HS-5 (cell line): ENCODE measurements at regions not wholly inside any gene's neighbourhood (a gene's known extent, or its start where the extent isn't known, plus 50 kb on each side); places are given as distances from the start of the nearest gene placed in this dataset.

Experiments
- DNase-seq: peaks from one replicate; pipeline ENCODE4 v3.0.0-alpha.2; 2012; ENCODE audit warnings: low read depth

- DNase-seq = no peak
These were observed 550.3 kb upstream of the TNP1 start for GRCh38 chr2:217409949-217410680.

- DNase-seq = no peak
These were observed 547.5 kb upstream of the TNP1 start for GRCh38 chr2:217407362-217407761.

GRCh38 chr2:217404236-217404760 is 544.4 kb upstream of the TNP1 start:
- DNase-seq = no peak

GRCh38 chr2:217402761-217403383 is 543.0 kb upstream of the TNP1 start:
- DNase-seq = no peak

DNA sequence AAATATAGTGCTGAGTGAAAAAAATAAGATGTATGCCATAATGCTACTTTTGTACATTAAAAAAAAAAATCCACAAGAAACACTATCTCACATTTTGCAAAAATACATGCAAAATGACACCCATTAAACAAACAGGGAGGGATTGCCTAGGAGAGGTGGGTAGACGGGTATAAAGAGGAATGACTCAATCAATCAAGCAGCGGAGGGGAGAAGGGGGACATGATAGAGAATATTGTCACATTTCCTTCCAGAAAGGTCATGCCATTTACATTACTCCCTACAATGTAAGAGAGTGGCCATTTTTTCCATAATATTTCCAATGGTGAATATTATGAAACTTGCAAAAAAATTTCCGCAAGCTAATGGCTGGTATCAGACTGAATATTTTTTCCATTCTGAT is 542.3 kb upstream of the TNP1 start:
- no peak for DNase-seq

DNA sequence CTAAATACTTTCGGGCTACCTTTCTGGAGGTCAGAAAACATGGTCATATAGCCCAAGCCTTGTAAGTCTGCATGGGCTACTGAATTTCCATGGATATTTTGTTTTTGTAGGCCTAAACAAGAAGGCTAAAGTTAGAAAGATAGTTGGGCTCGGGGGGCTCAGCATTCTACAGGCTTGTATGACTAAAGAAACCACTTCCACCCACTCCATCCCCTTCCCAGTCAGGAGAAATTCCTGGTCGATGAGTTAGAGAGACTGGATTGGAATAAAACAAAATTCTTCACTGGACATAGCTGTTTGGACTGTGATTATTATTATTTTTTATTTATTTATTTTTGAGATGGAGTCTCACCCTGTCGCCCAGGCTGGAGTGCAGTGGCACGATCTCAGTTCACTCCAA is 539.4 kb upstream of the TNP1 start:
- no peak for DNase-seq

- DNase-seq = no peak
These were observed 539.0 kb upstream of the TNP1 start for GRCh38 chr2:217398860-217399259.

GRCh38 chr2:217398101-217398500 is 538.2 kb upstream of the TNP1 start:
- DNase-seq = no peak

GRCh38 chr2:217396586-217396985 is 536.7 kb upstream of the TNP1 start:
- no peak for DNase-seq

DNA sequence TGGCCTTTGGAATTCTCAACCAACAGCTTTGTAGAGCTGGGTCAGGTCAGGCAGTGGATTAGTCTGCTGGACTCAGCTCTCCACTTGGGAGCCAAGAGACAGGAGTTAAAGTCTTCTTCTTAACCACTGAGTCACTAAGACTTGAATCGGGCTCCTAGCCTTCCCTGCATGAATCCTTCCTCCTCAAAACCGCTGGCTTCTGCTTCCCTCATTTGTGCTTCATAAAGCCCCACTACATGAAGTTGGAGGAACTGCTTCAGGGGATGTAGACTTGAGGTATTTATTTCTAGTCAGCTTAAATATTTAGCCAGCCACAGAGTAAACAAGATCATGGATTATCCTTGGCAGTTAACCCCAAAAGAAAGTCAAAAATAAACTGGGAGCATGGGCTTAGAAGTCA is 536.3 kb upstream of the TNP1 start:
- DNase-seq = no peak

DNA sequence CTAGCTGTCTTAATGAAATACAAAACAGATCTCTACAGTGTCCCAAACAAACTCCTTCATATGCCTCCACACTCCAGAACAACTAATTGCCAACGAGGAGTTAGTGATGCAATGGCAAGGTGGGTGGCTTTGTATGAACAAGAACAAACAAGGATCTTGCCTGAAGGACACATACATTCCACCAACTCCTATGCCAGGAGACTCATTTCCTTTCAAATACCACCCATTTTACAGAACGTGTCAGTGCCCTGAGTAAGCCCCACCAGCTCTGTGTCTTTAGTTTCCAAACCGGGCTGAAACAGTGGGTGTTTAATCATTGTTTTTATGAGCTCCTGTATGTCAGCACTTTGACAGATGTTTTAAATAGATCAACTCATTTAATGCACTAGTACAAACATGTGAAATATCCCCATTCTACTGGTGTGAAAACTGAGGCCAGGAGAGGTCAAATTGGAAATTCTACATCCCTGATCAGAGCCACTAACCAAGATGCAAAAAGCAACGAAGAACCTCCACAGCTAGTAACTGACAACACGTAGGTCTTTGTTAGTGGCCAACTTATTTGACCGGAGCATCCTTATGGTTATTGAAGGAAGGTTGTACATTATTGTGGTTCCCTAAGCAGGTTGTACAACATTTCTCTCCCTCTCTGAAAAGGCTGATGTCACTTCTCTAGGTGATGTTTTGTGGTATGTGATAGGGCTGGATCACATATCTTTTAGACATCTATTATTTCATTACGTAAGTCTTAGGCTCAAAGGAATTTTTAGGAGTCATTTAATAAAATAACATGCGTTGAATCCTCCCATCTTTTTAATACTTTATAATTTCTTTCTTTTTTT is 534.9 kb upstream of the TNP1 start:
- no peak for DNase-seq

GRCh38 chr2:217393585-217394032 is 533.7 kb upstream of the TNP1 start:
- peak; percentile 94 for DNase-seq

DNA sequence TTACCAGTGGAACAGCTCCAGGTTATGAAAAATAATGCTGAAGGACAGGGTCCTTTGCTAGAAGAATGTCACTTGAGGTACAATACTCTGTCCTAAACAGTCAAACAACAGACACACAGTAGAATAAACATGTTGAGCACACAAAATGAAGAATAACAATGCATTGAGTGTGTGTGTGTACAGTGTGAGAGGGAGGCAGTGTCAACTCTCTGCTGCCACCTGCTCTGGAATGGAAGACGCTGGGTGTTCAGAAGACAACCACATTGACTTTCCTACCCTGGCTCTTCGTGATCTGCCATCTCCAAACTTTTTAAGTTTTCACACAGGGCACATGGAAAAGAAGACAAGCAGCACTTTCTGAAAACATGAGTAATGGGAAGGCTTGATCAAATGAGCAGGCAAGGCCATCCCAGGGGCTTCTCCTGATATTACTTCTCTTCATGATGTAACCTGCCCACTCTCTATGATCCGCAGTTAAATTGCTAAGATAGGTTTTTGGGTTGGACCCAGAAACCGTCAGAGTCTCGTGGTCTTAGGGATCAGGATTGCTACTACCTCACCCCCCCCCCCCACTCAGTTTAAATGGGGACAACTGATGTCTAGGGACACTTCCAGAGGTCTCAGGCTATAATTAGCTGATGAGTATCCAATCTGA is 533.2 kb upstream of the TNP1 start:
- no peak for DNase-seq

DNA sequence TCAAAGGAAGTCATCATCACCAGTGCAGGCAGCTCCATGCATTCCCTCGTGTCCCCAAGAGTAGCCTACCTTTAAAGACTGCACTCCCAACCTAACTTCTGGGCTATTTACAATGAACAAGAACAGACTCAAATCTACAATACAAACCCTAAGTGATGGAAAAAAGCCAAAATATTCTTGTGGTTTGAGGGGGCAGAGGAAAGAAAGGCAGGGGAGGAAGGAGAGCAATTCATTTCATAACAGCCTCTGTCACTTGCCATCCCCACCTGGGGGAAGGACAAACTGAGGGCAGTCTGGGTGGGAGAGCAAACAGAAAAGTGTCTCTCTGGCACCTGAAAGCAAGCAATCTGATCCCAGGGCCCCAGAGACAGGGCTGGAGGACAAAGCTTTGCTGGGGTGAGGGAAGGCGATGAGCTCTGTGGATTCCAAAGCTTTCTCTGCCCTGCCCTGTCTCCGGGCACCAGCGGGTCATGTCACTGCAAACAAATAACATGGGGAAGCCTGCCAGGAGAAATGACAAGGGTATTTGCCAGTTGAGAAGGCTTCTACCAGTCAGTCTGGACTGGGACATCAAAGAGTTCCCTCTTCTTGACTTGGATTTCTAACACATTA is 528.0 kb upstream of the TNP1 start:
- no peak for DNase-seq

DNA sequence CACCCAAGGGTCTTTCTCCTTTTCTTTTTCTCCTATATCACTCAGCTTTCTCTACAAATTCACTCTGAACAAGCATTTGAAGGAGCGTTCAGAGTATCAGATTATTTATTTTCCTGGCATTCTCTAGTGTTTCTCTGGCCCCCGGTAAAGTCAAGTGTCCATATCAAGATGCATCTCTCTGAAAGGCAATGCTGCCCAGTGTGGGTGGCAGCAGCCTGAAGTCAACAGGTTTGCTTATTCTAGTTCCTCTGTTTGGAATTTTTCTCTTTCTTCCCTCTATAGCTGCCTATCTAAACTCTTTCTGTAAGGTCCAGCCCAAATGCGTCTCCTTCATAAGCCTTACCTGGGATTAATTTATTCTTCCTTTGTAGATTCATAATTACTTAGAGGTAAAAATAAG is 526.2 kb upstream of the TNP1 start:
- DNase-seq = no peak

- no peak for DNase-seq
These were observed 523.8 kb upstream of the TNP1 start for GRCh38 chr2:217383620-217384019.

GRCh38 chr2:217382794-217383193 is 522.9 kb upstream of the TNP1 start:
- DNase-seq = no peak

DNA sequence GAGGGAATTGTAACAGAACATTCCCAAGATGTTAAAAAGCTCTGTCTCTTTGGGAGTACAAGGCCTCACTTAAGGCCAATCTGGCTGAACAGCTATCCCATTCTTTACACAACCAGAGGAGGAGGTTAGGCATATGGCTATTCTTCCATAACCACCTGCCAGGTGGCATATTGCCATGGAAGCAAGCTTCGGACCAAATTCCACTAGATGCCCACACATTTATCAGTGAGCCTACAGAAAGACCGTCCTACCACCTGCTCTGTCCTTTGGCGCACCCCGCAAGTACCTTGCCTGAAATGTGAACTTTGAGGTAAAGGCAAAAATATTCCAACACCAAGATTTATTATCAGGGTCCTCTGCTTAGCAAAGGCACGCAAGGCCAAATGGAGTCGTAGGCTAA is 519.9 kb upstream of the TNP1 start:
- DNase-seq = no peak

- DNase-seq = no peak
These were observed 512.9 kb upstream of the TNP1 start for GRCh38 chr2:217372794-217373193.

DNA sequence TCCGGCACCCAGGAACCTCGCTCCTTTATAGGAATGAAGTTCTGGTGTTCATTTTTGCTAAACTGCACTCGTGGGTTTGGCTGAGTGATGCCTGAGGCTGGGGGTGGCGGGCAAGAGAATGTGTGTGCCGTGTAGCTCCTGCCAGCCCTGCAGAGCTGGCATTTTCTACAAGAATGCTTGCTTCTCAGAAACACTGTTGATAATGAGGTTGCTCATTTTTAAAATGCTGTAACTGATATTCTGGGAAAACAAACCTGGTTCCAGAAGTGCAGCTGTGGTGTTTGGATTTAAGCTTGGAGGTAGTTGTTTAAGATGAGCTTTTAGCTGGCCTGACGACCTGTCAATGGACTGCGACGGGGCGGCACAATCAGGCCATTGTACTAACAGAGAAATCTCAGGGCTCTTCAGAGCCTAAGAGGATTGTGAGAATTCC is 511.9 kb upstream of the TNP1 start:
- no peak for DNase-seq

DNA sequence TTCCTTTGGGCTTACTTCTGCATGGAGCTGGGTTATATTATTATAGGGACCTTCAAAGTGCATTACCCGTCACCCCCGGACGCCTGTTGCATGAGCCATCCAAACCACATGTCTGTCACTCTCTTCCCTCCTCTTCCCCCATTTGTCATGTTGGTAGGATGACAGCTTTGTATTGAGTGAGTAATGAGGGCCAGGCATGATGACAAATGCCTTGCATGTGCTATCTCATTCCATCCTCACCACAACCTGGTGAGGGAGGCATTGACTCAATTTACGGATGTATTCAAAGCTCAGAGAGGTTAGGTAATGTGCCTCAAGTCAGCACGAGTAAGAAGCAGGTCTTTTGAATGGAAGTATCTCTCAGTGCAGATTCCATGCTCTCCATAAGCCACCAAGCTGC is 510.5 kb upstream of the TNP1 start:
- DNase-seq = peak; percentile 94

GRCh38 chr2:217367464-217367863 is 507.6 kb upstream of the TNP1 start:
- no peak for DNase-seq
